H1 (cell line): ENCODE measurements at regions not wholly inside any gene's neighbourhood (a gene's known extent, or its start where the extent isn't known, plus 50 kb on each side); places are given as distances from the start of the nearest gene placed in this dataset.

Experiments
- CTCF ChIA-PET: fragments of 300-600 bp; sonication (Branson Sonifier 250); formaldehyde crosslinking; loops from one replicate; lab custom pipeline; 2021; ENCODE audit not compliant: partially characterized antibody; lab: Charles Lee
- POLR2A ChIA-PET: fragments of 300-600 bp; sonication (Branson Sonifier 250); formaldehyde crosslinking; loops from one replicate; lab custom pipeline; 2021; ENCODE audit warnings: inconsistent platforms; ENCODE audit not compliant: partially characterized antibody; lab: Charles Lee
- DNase-seq, 2 experiments: peaks; one replicate each; pipeline versions ENCODE4 v3.0.0 to v3.0.0-alpha.2; 2010 to 2022; ENCODE audit warnings: low spot score in 2 of 2, low read depth in 1 of 2, mixed read lengths in 1 of 2
- FAIRE-seq: peaks from 2 replicates; lab custom pipeline; 2011; peaks lifted over from hg19 to GRCh38; lab: Jason Lieb, UNC
- H2AFZ ChIP-seq: 2 replicates; pipeline ENCODE4 v1.8.1; 2012; ENCODE audit warnings: low read length, inconsistent platforms
- H2AK5ac ChIP-seq: 2 replicates; pipeline ENCODE4 v1.6.1; 2013; ENCODE audit warnings: low read depth, low read length
- H2BK120ac ChIP-seq: replicated peaks from 2 replicates; pipeline ENCODE3; 2013; ENCODE audit warnings: low read depth, low read length, inconsistent platforms
- H2BK12ac ChIP-seq: 2 replicates; pipeline ENCODE4 v1.6.1; 2013; ENCODE audit warnings: low read depth, low read length
- H2BK15ac ChIP-seq: 2 replicates; pipeline ENCODE4 v1.6.1; 2013; ENCODE audit warnings: low read length
- H2BK20ac ChIP-seq: 2 replicates; pipeline ENCODE4 v1.6.1; 2013; ENCODE audit warnings: low read length
- H2BK5ac ChIP-seq: 2 replicates; pipeline ENCODE4 v1.6.1; 2013; ENCODE audit warnings: low read depth, low read length
- H3K14ac ChIP-seq: 2 replicates; pipeline ENCODE4 v1.6.1; 2013; ENCODE audit warnings: inconsistent platforms; ENCODE audit not compliant: insufficient read length
- H3K18ac ChIP-seq: 2 replicates; pipeline ENCODE4 v1.6.1; 2013; ENCODE audit warnings: low read length; ENCODE audit errors: extremely low read depth
- H3K23ac ChIP-seq: 2 replicates; pipeline ENCODE4 v1.6.1; 2013; ENCODE audit warnings: inconsistent platforms; ENCODE audit not compliant: insufficient read length
- H3K23me2 ChIP-seq: 2 replicates; pipeline ENCODE4 v1.6.1; 2013; ENCODE audit warnings: low read depth, low read length
- H3K27ac ChIP-seq: 2 replicates; pipeline ENCODE4 v1.6.1; 2011; ENCODE audit warnings: low read depth, low read length, inconsistent platforms
- H3K27me3 ChIP-seq, 4 experiments: replicated peaks in 1 of 4; 1 replicate in 1 of 4; 2 replicates in 3 of 4; pipeline versions ENCODE4 v1.6.1 to v1.8.1; 2011 to 2013; ENCODE audit warnings: low read length in 3 of 4, mild to moderate bottlenecking in 3 of 4, inconsistent platforms in 2 of 4, mixed read lengths in 2 of 4, moderate library complexity in 1 of 4; ENCODE audit not compliant: control insufficient read depth in 3 of 4, insufficient read depth in 3 of 4; ENCODE audit errors: extremely low read depth in 1 of 4
- H3K36me3 ChIP-seq, 4 experiments: 2 replicates each; pipeline versions ENCODE4 v1.6.1 to v1.8.1; 2011 to 2013; ENCODE audit warnings: mild to moderate bottlenecking in 4 of 4, low read length in 3 of 4, moderate library complexity in 2 of 4, control low read depth in 1 of 4, inconsistent platforms in 1 of 4; ENCODE audit not compliant: insufficient read depth in 4 of 4, control insufficient read depth in 2 of 4
- H3K4ac ChIP-seq: replicated peaks from 2 replicates; pipeline ENCODE3; 2013; ENCODE audit warnings: low read length, low read depth, mixed read lengths, inconsistent platforms; ENCODE audit not compliant: insufficient read length
- H3K4me1 ChIP-seq, 4 experiments: replicated peaks in 1 of 4; 1 replicate in 1 of 4; 2 replicates in 3 of 4; pipeline versions ENCODE4 v1.6.1 to v1.8.1; 2011 to 2013; ENCODE audit warnings: low read length in 3 of 4, inconsistent platforms in 2 of 4, mixed read lengths in 1 of 4; ENCODE audit not compliant: insufficient read depth in 4 of 4, control insufficient read depth in 3 of 4
- H3K4me2 ChIP-seq, 2 experiments: 2 replicates each; pipeline versions ENCODE4 v1.6.1 to v1.8.1; 2011 to 2013; ENCODE audit warnings: low read depth in 2 of 2, low read length in 2 of 2, control low read depth in 1 of 2, inconsistent platforms in 1 of 2, mild to moderate bottlenecking in 1 of 2; ENCODE audit not compliant: insufficient read depth in 1 of 2
- H3K4me3 ChIP-seq, 4 experiments: fragments of 200-600, 300-600 bp in 1 of 4; sonication (generic), shearing (Covaris generic), sonication (Bioruptor Twin) in 1 of 4; 2 replicates each; pipeline versions ENCODE4 v1.5.1 to v1.8.1; 2011 to 2016; ENCODE audit warnings: low read length in 4 of 4, low read depth in 3 of 4, control low read depth in 2 of 4, inconsistent platforms in 2 of 4, mild to moderate bottlenecking in 2 of 4, mixed read lengths in 1 of 4, moderate library complexity in 1 of 4; ENCODE audit not compliant: insufficient read depth in 2 of 4; ENCODE audit errors: extremely low read depth in 1 of 4
- H3K56ac ChIP-seq: replicated peaks from 2 replicates; pipeline ENCODE3; 2013; ENCODE audit warnings: low read depth, mild to moderate bottlenecking, mixed read lengths, low read length, inconsistent platforms; ENCODE audit not compliant: insufficient read length
- H3K79me1 ChIP-seq: 2 replicates; pipeline ENCODE4 v1.6.1; 2013; ENCODE audit warnings: low read depth, low read length, control low read depth
- H3K79me2 ChIP-seq, 2 experiments: 2 replicates each; pipeline versions ENCODE4 v1.6.1 to v1.8.1; 2012 to 2013; ENCODE audit warnings: low read length in 2 of 2, mild to moderate bottlenecking in 2 of 2, inconsistent platforms in 1 of 2; ENCODE audit not compliant: insufficient read depth in 2 of 2, control insufficient read depth in 1 of 2
- H3K9ac ChIP-seq, 4 experiments: replicated peaks in 1 of 4; 1 replicate in 1 of 4; 2 replicates in 3 of 4; pipeline versions ENCODE4 v1.6.1 to v1.8.1; 2011 to 2013; ENCODE audit warnings: low read depth in 3 of 4, low read length in 3 of 4, control low read depth in 2 of 4, mild to moderate bottlenecking in 2 of 4, moderate library complexity in 2 of 4, inconsistent platforms in 1 of 4; ENCODE audit errors: extremely low read depth in 1 of 4
- H3K9me3 ChIP-seq, 2 experiments: 2 replicates each; pipeline versions ENCODE4 v1.6.1 to v1.8.1; 2012 to 2013; ENCODE audit warnings: mild to moderate bottlenecking in 2 of 2, moderate library complexity in 2 of 2, control low read depth in 1 of 2, inconsistent platforms in 1 of 2, low read depth in 1 of 2, low read length in 1 of 2, mixed read lengths in 1 of 2; ENCODE audit not compliant: insufficient read depth in 2 of 2
- H4K20me1 ChIP-seq, 2 experiments: replicated peaks in 1 of 2; 2 replicates each; pipeline versions ENCODE3 to v1.8.1; 2011 to 2013; ENCODE audit warnings: inconsistent platforms in 2 of 2, low read length in 2 of 2, mild to moderate bottlenecking in 1 of 2; ENCODE audit not compliant: insufficient read depth in 2 of 2, control insufficient read depth in 1 of 2
- H4K5ac ChIP-seq: 2 replicates; pipeline ENCODE4 v1.6.1; 2013; ENCODE audit warnings: low read length, low read depth, mixed read lengths, inconsistent platforms; ENCODE audit not compliant: insufficient read length
- H4K8ac ChIP-seq: 2 replicates; pipeline ENCODE4 v1.8.0; 2013; ENCODE audit warnings: mild to moderate bottlenecking, moderate library complexity, low read length, inconsistent platforms; ENCODE audit not compliant: insufficient read depth; ENCODE audit errors: extremely low read depth
- H4K91ac ChIP-seq: replicated peaks from 2 replicates; pipeline ENCODE3; 2013; ENCODE audit warnings: low read length, mixed read lengths, inconsistent platforms; ENCODE audit not compliant: insufficient read length
- CBX5 ChIP-seq: fragments of 300-800, 300-1000 bp; sonication (generic); IDR thresholded peaks from 2 replicates; pipeline ENCODE4 v1.7.1; 2016; ENCODE audit warnings: antibody characterized with exemption, low read length, low read depth
- FOSL1 ChIP-seq: IDR thresholded peaks from 2 replicates; pipeline ENCODE4 v1.6.1; 2011; ENCODE audit warnings: mild to moderate bottlenecking, low read depth, low read length, moderate library complexity; ENCODE audit not compliant: insufficient read depth
- GABPA ChIP-seq: IDR thresholded peaks from 2 replicates; pipeline ENCODE4 v1.6.1; 2011; ENCODE audit warnings: mild to moderate bottlenecking, low read length, moderate library complexity, borderline replicate concordance; ENCODE audit not compliant: insufficient read depth
- HDAC2 ChIP-seq, 2 experiments: fragments of 300-600 bp in 1 of 2; sonication (generic) in 1 of 2; IDR thresholded peaks; 2 replicates each; pipeline ENCODE4 v1.6.1; 2011 to 2012; ENCODE audit warnings: low read depth in 2 of 2, low read length in 2 of 2, mild to moderate bottlenecking in 2 of 2, moderate library complexity in 2 of 2, borderline replicate concordance in 1 of 2, inconsistent platforms in 1 of 2
- JUN ChIP-seq: IDR thresholded peaks from 2 replicates; pipeline ENCODE4 v1.6.1; 2011; ENCODE audit warnings: low read depth, mild to moderate bottlenecking, improper control_type of control experiment, low read length
- SIN3A ChIP-seq, 2 experiments: IDR thresholded peaks in 1 of 2; conservative IDR thresholded peaks in 1 of 2; 2 replicates each; pipeline ENCODE4 v1.6.1; 2011 to 2012; ENCODE audit warnings: low read length in 2 of 2, improper control_type of control experiment in 1 of 2, low read depth in 1 of 2, mild to moderate bottlenecking in 1 of 2
- WGBS, 2 experiments: shearing (Covaris generic) in 1 of 2; methylation state at CpG; one replicate each; pipeline versions ENCODE4 v1.1.6 to v1.1.7; 2013 to 2015; ENCODE audit warnings: low lambda C conversion rate in 2 of 2, mixed read lengths in 2 of 2, inconsistent platforms in 1 of 2, low coverage in 1 of 2, missing lambda C conversion rate in 1 of 2; ENCODE audit not compliant: insufficient replicate concordance in 2 of 2, insufficient coverage in 1 of 2, insufficient read length in 1 of 2; ENCODE audit errors: extremely low coverage in 1 of 2, missing lambda C conversion rate in 1 of 2; 5-methylcytosine and 5-hydroxymethylcytosine counted together
- TF ChIP-seq, protein P1 (sequence below): IDR thresholded peaks from 2 replicates; pipeline ENCODE4 v1.6.1; 2012; ENCODE audit warnings: inconsistent platforms
- TF ChIP-seq, protein P2 (sequence below): IDR thresholded peaks from 2 replicates; pipeline ENCODE4 v1.6.1; 2011; ENCODE audit warnings: low read length, improper control_type of control experiment

GRCh38 chr20:62537649-62538292, 62.0 kb upstream of the GATA5 start:
- Histone ChIP-seq H3K4ac (no peak overlapping the region), H2BK120ac (no peak overlapping the region), H3K79me2 (no peaks in the 10 kb centered on the region), H4K20me1 (no peaks in the 10 kb centered on the region), H3K36me3 (no peaks in the 10 kb centered on the region), H2BK12ac (peak overlapping the region; percentile 50; the same call in 1 of the 2 replicates), H4K8ac (peak overlapping the region; percentile 21), H3K14ac (no peak overlapping the region), H3K79me1 (no peaks in the 10 kb centered on the region), H3K23me2 (no peaks in the 10 kb centered on the region), H2AFZ (no peak overlapping the region), H2BK5ac (no peak overlapping the region), H3K9ac (no peak overlapping the region), H4K5ac (no peak overlapping the region), H3K56ac (no peak overlapping the region), H3K4me3 (no peak overlapping the region), H2BK20ac (no peak overlapping the region), H3K18ac (no peak overlapping the region), H3K4me1 (no peaks in the 10 kb centered on the region), H3K27me3 (no peaks in the 10 kb centered on the region; a peak in 1 of 7 replicates), H3K4me2 (no peak overlapping the region), H4K91ac (peak overlapping the region; percentile 73), H2AK5ac (no peak overlapping the region), H3K23ac (no peak overlapping the region), H3K27ac (no peak overlapping the region), H3K9me3 (no peaks in the 10 kb centered on the region), H2BK15ac (no peak overlapping the region; the same call in 1 of the 2 replicates)
- DNase-seq (no peak), FAIRE-seq (no peak)
- ChIA-PET POLR2A (interaction anchor here (3.3 kb wide), 1 partner anchor 14 kb away, joined by 9 read pairs; no protein-coding TSS in a partner anchor), CTCF (interaction anchor here (0.6 to 5.1 kb wide), 6 partner anchors 9 to 105 kb away, joined by 3 to 49 read pairs (median 3); no protein-coding TSS in a partner anchor)
- 90% methylated on average over 22 of the region's 28 CpGs; no CpG with 5 or more reads in 1 of the 2 experiments for WGBS, 2 experiments
- TF ChIP-seq, protein P1, sequence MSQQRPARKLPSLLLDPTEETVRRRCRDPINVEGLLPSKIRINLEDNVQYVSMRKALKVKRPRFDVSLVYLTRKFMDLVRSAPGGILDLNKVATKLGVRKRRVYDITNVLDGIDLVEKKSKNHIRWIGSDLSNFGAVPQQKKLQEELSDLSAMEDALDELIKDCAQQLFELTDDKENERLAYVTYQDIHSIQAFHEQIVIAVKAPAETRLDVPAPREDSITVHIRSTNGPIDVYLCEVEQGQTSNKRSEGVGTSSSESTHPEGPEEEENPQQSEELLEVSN = no peak
- TF ChIP-seq SIN3A (conservative IDR thresholded peaks at IDR 0.05 in 1 of 2, IDR thresholded peaks at IDR 0.05 in 1 of 2; ENCODE audit: low read depth in 1 of 2, low read length in 2 of 2) (no peak), CBX5 (no peak), FOSL1 (no peak), GABPA (peak; percentile 61; the same call in 1 of the 2 replicates), HDAC2 (IDR thresholded peaks at IDR 0.05; ENCODE audit: borderline replicate concordance in 1 of 2, low read depth in 2 of 2, low read length in 2 of 2) (no peak), JUN (no peak)
- TF ChIP-seq, protein P2, sequence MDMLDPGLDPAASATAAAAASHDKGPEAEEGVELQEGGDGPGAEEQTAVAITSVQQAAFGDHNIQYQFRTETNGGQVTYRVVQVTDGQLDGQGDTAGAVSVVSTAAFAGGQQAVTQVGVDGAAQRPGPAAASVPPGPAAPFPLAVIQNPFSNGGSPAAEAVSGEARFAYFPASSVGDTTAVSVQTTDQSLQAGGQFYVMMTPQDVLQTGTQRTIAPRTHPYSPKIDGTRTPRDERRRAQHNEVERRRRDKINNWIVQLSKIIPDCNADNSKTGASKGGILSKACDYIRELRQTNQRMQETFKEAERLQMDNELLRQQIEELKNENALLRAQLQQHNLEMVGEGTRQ = no peak
